NCI-H2171 treated with DMSO at 0.1 percent for 48 hours (cell line): ENCODE measurements at regions not wholly inside any gene's neighbourhood (a gene's known extent, or its start where the extent isn't known, plus 50 kb on each side); places are given as distances from the start of the nearest gene placed in this dataset.
"Not testable (repeated sequence)": the region's sequence is repeated elsewhere in the genome, so short reads cannot be mapped to it uniquely, and the experiment has no call there.

Experiments
- DNase-seq: peaks from one replicate; lab custom pipeline; 2025; lab: John Stamatoyannopoulos, UW

GRCh38 chr13:23086968-23087623 lies 93.7 kb upstream of the SGCG start:
- no peak for DNase-seq

DNA sequence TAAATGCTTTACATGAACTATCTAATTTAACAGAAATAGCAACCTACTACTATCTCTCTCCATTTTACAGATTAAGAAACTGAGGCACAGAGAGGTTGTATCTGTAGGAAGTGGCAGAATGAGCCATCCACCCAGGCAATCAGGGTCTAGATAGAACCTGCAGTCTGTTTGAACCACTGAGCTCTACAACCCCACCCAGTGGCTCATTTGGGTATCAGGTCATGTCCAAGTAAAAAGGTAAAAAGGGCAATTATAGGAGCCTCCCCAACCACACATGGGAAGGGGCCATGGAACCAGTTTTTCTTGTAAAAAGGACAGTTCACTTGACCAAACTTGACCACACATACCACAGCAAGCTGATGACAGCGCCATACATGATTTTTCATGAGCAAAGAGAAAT lies 92.9 kb upstream of the SGCG start:
- DNase-seq, result no peak

DNA sequence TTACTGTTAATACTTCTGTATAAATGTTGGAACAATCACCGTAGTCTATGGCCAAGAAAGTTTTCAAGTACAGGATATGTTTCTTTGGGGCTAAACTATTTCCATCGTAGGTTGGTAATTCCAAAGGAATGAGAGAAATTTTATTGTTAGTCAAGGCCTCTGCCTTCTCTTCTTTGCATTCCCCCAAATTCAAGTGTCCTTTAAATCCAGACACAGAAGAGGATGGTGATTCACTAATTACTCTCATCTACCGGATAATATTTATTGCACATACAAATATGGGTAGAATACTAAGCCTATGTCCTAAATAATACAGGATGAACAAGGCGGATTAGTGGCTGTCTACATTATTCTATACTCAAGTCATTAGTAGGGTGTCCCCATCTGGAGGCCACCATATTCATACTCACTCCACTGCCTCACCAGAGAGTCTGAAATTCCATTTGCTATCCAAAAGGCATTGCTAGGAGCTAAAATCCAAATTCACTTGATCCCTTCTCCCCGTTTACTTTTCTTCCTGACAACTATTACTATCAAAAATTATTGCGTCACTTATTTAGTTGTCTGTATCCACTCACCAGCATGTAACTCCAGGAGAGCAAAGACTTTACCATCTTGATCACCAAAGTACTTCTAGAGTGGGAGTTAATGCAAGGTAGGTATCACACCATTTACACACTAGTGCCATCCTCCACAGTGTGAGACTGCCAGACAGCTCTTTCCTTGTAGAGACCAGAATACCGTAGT lies 82.4 kb upstream of the SGCG start:
- no peak for DNase-seq

DNA sequence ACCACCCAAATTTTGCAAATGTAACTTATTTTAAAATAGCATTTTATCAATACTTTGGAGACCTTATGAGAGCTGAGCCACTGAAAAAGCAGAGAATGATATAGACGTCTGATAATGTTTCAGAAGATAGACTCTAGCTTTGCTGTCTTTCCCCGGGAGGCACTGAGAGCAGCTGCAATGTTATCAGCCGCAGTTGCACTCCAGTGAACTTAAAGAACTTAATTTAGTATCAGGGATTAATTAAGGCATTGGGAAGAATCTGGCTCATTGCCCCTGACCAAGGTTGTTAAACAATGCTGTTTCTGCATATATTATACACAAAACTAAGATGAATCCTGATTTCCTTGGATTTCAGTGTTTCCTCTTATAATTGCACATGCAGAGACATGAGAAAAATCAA lies 75.7 kb upstream of the SGCG start:
- DNase-seq, result no peak

GRCh38 chr13:23107665-23108064 lies 73.1 kb upstream of the SGCG start:
- no peak for DNase-seq

DNA sequence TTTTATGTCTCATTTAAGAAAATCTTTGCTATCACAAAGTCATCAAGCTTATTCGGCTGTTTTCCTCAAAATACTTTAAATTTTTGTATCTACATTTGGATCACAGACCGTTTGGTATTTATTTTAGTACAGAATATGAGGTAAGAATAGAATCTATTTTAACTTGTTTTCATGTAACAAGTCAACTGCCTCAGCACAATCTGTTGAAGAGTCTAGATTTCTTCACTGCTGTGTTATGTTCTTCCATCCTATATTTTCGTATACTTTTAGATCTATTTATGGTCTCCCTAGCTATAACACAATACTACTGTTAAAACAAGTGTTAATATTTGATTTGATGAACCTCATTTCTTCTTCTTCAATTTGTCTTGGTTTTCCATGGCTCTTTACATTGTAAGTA lies 61.6 kb upstream of the SGCG start:
- DNase-seq, result no peak

DNA sequence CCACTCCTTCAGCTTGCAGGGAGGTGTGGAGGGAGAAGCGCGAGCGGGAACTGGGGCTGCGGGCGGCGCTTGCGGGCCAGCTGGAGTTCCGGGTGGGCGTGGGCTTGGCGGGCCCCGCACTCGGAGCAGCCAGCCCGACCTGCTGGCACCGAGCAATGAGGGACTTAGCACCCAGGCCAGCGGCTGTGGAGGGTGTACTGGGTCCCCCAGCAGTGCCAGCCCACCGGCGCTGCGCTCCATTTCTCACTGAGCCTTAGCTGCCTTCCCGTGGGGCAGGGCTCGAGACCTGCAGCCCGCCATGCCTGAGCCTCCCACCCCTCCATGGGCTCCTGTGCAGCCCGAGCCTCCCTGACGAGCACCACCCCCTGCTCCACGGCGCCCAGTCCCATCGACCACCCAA lies 53.2 kb upstream of the SGCG start:
- DNase-seq, result not testable (repeated sequence)

DNA sequence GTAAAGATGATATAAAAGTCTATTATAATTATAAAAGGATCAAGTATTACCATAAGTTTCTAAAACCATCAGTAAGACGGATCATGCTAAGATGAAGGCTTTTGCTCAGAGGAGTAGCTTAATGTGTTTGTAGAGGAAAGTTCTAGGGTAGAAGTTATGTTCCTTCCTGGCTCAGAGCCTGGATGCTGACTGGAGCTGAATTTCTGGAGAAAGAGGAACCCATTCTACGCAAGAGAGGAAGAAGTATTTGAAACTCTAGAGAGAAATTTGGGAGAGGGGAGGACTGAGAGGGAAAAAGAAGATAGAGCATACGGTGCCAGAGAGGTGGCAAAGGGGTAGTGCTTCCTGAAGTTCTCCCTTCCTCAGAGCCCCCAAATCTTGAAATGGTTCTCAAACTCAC lies 51.4 kb upstream of the SGCG start:
- DNase-seq, result no peak
